Suprapubic skin (tissue), 3 donors: ENCODE measurements at regions not wholly inside any gene's neighbourhood (a gene's known extent, or its start where the extent isn't known, plus 50 kb on each side); places are given as distances from the start of the nearest gene placed in this dataset.

Experiments used
- CTCF ChIP-seq, 2 donors: fragments of 200-600 bp in 1 of 2; fragments of 450-650 bp in 1 of 2; sonication (generic) in 1 of 2; IDR thresholded peaks; one replicate each; pipeline ENCODE4 v1.5.1; 2016 to 2019; ENCODE audit warnings: antibody characterized with exemption in 2 of 2, mild to moderate bottlenecking in 1 of 2, moderate library complexity in 1 of 2
- EP300 ChIP-seq: sonication (generic); formaldehyde crosslinking; IDR thresholded peaks from one replicate; pipeline ENCODE4 v1.6.1; 2017; ENCODE audit warnings: antibody characterized with exemption
- POLR2A ChIP-seq, 2 donors: fragments of 450-650 bp; IDR thresholded peaks; one replicate each; pipeline ENCODE4 v1.6.1; 2017; ENCODE audit warnings: antibody characterized with exemption in 2 of 2, mild to moderate bottlenecking in 2 of 2, moderate library complexity in 2 of 2

GRCh38 chr17:79556271-79556670 lies 54.6 kb downstream of the RBFOX3 start:
- TF ChIP-seq POLR2A (IDR thresholded peaks at IDR 0.05) (no peak), CTCF (IDR thresholded peaks at IDR 0.05) (no peak), EP300 (no peak)
